Glutamatergic neuron (in vitro differentiated cells): ENCODE measurements at regions not wholly inside any gene's neighbourhood (a gene's known extent, or its start where the extent isn't known, plus 50 kb on each side); places are given as distances from the start of the nearest gene placed in this dataset.

Experiments
- DNase-seq: peaks from one replicate; pipeline ENCODE4 v3.0.0; 2022
- H3K27ac Mint-ChIP-seq: one replicate; pipeline ENCODE4 v1.8.0; 2020; ENCODE audit warnings: mild to moderate bottlenecking, mixed read lengths, inconsistent platforms; ENCODE audit not compliant: unreplicated experiment
- H3K27me3 Mint-ChIP-seq: one replicate; pipeline ENCODE4 v1.8.0; 2020; ENCODE audit warnings: mild to moderate bottlenecking, moderate library complexity, mixed read lengths, inconsistent platforms; ENCODE audit not compliant: unreplicated experiment
- H3K36me3 Mint-ChIP-seq: one replicate; pipeline ENCODE4 v1.8.0; 2020; ENCODE audit warnings: mild to moderate bottlenecking, mixed read lengths, inconsistent platforms; ENCODE audit not compliant: unreplicated experiment
- H3K4me1 Mint-ChIP-seq: one replicate; pipeline ENCODE4 v1.8.0; 2020; ENCODE audit warnings: mild to moderate bottlenecking, low read depth, mixed read lengths, inconsistent platforms; ENCODE audit not compliant: unreplicated experiment
- H3K4me3 Mint-ChIP-seq: one replicate; pipeline ENCODE4 v1.8.0; 2020; ENCODE audit warnings: mild to moderate bottlenecking, mixed read lengths, inconsistent platforms; ENCODE audit not compliant: unreplicated experiment
- H3K9me3 Mint-ChIP-seq: one replicate; pipeline ENCODE4 v1.8.0; 2020; ENCODE audit warnings: mild to moderate bottlenecking, moderate library complexity, mixed read lengths, inconsistent platforms; ENCODE audit not compliant: unreplicated experiment
- TF ChIP-seq, protein P1 (sequence below): fragments of 200-600 bp; sonication (generic); IDR thresholded peaks from one replicate; pipeline ENCODE4 v1.5.0; 2021; ENCODE audit not compliant: partially characterized antibody, unreplicated experiment

DNA sequence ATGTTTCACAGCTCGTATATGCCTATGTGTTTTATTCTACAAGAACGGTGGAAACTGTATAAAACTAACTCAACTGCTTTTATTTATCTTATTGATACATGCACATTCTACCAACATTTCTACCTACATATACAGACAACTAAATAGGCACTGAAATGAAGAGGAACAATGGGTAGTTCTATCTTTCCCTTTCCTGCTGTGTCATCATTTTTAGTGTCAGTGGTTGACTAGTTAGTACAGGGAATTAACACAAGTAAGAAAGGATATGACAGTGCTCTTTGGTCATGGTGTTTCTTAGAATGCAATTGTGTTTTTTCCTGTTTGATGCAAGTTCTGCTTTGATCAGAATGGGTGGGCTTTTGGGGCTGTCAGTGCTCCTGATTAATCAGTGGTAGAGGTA lies 293.8 kb upstream of the CTSO start:
- H3K27me3 Mint-ChIP-seq: no peaks in the 10 kb centered on the region
- no peak for DNase-seq
- H3K4me3 Mint-ChIP-seq: no peak overlapping the region
- H3K9me3 Mint-ChIP-seq: no peaks in the 10 kb centered on the region
- no peaks in the 10 kb centered on the region for H3K4me1 Mint-ChIP-seq
- no peaks in the 10 kb centered on the region for H3K36me3 Mint-ChIP-seq
- no peak overlapping the region for H3K27ac Mint-ChIP-seq
- TF ChIP-seq, protein P1, sequence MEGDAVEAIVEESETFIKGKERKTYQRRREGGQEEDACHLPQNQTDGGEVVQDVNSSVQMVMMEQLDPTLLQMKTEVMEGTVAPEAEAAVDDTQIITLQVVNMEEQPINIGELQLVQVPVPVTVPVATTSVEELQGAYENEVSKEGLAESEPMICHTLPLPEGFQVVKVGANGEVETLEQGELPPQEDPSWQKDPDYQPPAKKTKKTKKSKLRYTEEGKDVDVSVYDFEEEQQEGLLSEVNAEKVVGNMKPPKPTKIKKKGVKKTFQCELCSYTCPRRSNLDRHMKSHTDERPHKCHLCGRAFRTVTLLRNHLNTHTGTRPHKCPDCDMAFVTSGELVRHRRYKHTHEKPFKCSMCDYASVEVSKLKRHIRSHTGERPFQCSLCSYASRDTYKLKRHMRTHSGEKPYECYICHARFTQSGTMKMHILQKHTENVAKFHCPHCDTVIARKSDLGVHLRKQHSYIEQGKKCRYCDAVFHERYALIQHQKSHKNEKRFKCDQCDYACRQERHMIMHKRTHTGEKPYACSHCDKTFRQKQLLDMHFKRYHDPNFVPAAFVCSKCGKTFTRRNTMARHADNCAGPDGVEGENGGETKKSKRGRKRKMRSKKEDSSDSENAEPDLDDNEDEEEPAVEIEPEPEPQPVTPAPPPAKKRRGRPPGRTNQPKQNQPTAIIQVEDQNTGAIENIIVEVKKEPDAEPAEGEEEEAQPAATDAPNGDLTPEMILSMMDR: no peak

DNA sequence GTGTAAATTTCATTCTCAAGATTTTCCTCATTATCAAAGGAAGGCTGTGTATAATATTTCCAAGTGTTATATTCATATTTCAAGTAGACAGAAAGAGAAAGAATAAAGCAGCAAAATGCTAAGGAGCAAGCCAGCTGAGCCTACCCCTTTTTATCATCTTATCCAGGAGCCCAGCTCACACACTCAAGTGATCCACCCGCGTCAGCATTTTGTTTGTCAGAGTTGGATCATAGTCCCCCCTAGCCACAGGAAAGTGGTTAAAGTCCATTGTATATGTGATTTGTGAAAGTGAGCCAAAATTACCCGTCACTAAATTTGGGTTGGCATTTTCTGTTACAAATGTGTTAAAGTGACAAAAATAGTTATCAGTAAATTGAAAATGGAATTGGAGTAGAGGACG lies 289.3 kb upstream of the CTSO start:
- H3K4me1 Mint-ChIP-seq: no peaks in the 10 kb centered on the region
- DNase-seq: no peak
- no peaks in the 10 kb centered on the region for H3K27me3 Mint-ChIP-seq
- no peak overlapping the region for H3K27ac Mint-ChIP-seq
- H3K4me3 Mint-ChIP-seq: no peak overlapping the region
- no peaks in the 10 kb centered on the region for H3K36me3 Mint-ChIP-seq
- no peaks in the 10 kb centered on the region for H3K9me3 Mint-ChIP-seq
- TF ChIP-seq, protein P1: no peak

DNA sequence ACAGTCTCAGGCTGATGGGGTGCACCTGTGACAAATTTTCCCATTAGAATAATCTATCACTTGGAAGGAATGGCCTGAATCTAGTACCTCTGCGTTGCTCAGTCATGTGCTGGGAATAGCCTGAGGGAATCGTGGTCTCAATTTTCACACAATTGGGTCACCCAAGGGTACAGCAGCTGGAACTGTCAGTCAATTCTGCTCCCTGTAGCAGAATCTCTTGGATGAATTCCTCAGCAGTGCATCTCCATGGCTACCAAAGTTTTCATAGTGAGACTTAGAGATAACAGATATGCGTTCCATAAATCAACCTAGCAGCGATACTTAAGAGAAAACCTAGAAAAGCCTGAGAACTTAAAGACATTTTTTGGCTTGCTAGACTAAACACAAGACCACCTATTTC lies 288.7 kb upstream of the CTSO start:
- no peak overlapping the region for H3K27ac Mint-ChIP-seq
- DNase-seq: no peak
- TF ChIP-seq, protein P1: no peak
- no peak overlapping the region for H3K4me3 Mint-ChIP-seq
- no peaks in the 10 kb centered on the region for H3K27me3 Mint-ChIP-seq
- no peaks in the 10 kb centered on the region for H3K4me1 Mint-ChIP-seq
- H3K9me3 Mint-ChIP-seq: no peaks in the 10 kb centered on the region
- H3K36me3 Mint-ChIP-seq: no peaks in the 10 kb centered on the region

DNA sequence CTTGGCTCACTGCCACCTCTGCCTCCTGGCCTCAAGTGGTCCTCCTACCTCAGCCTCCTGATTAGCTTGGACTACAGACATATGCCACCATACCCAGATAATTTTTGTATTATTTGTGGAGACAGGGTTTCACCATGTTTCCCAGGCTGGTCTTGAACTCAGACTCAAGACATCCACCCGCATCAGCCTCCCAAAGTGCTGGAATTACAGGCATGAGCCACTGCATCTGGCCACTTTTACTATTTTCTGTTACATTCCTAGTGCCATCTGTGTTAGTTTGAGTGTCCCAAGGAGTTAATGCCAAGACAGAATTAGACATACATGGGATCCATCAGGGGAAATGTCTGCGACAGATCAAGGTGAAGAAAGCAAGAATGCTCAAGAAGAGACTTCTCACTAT lies 288.2 kb upstream of the CTSO start:
- no peak for DNase-seq
- H3K36me3 Mint-ChIP-seq: no peaks in the 10 kb centered on the region
- no peak overlapping the region for H3K27ac Mint-ChIP-seq
- no peak overlapping the region for H3K4me3 Mint-ChIP-seq
- no peaks in the 10 kb centered on the region for H3K9me3 Mint-ChIP-seq
- no peaks in the 10 kb centered on the region for H3K4me1 Mint-ChIP-seq
- TF ChIP-seq, protein P1: no peak
- H3K27me3 Mint-ChIP-seq: no peaks in the 10 kb centered on the region

DNA sequence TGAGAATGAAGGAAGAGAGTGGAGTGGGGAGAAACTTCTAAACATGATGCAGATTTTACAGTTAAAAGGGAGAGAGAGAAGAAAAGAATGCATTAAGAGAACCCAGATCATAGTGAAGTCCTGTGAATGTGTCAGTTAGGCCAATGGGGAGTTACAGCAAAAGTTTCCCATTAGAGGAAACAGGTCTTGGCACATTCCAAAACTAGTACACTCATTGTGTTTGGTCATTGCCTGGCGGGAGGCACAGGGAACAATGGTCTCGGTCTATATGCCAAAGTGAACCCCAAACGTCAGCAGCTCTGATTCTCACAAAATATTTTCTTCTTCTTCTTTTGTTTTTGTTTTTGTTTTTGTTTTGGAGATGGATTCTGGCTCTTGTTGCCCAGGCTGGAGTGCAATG lies 284.5 kb upstream of the CTSO start:
- H3K27ac Mint-ChIP-seq: no peak overlapping the region
- H3K27me3 Mint-ChIP-seq: no peaks in the 10 kb centered on the region
- no peaks in the 10 kb centered on the region for H3K4me1 Mint-ChIP-seq
- no peak overlapping the region for H3K4me3 Mint-ChIP-seq
- no peaks in the 10 kb centered on the region for H3K9me3 Mint-ChIP-seq
- TF ChIP-seq, protein P1: no peak
- H3K36me3 Mint-ChIP-seq: no peaks in the 10 kb centered on the region
- no peak for DNase-seq
